Liver (tissue), 8 donors: ENCODE measurements at regions not wholly inside any gene's neighbourhood (a gene's known extent, or its start where the extent isn't known, plus 50 kb on each side); places are given as distances from the start of the nearest gene placed in this dataset.

ENCODE experiments used
- DNase-seq: peaks from one replicate; pipeline ENCODE4 v3.0.0-alpha.2; 2017; ENCODE audit warnings: low spot score
- H3K27ac ChIP-seq, 2 donors: one replicate each; pipeline ENCODE4 v1.7.0; 2013; ENCODE audit warnings: inconsistent platforms in 2 of 2, low read length in 2 of 2, control low read depth in 1 of 2, low read depth in 1 of 2, mild to moderate bottlenecking in 1 of 2
- H3K27me3 ChIP-seq, 4 donors: one replicate each; pipeline versions ENCODE4 v1.6.1 to v1.7.0; 2013; ENCODE audit warnings: low read length in 3 of 4, inconsistent platforms in 1 of 4, mild to moderate bottlenecking in 1 of 4, moderate library complexity in 1 of 4; ENCODE audit not compliant: control insufficient read depth in 4 of 4, insufficient read depth in 4 of 4
- H3K36me3 ChIP-seq, 4 donors: one replicate each; pipeline versions ENCODE4 v1.6.1 to v1.7.0; 2013; ENCODE audit warnings: low read length in 3 of 4, mild to moderate bottlenecking in 3 of 4, low read depth in 1 of 4, moderate library complexity in 1 of 4; ENCODE audit not compliant: control insufficient read depth in 4 of 4, insufficient read depth in 3 of 4
- H3K4me1 ChIP-seq, 4 donors: one replicate each; pipeline versions ENCODE4 v1.6.1 to v1.7.0; 2013; ENCODE audit warnings: low read length in 3 of 4, mild to moderate bottlenecking in 3 of 4, moderate library complexity in 1 of 4; ENCODE audit not compliant: control insufficient read depth in 4 of 4, insufficient read depth in 4 of 4
- H3K4me3 ChIP-seq, 3 donors: one replicate each; pipeline versions ENCODE4 v1.6.1 to v1.7.0; 2013; ENCODE audit warnings: low read length in 3 of 3, control low read depth in 1 of 3, low read depth in 1 of 3, mild to moderate bottlenecking in 1 of 3
- H3K9ac ChIP-seq, 2 donors: one replicate each; pipeline ENCODE4 v1.7.0; 2013; ENCODE audit warnings: low read length in 2 of 2, mild to moderate bottlenecking in 2 of 2, moderate library complexity in 2 of 2, control low read depth in 1 of 2, low read depth in 1 of 2
- H3K9me3 ChIP-seq, 4 donors: one replicate each; pipeline versions ENCODE4 v1.6.1 to v1.7.0; 2013; ENCODE audit warnings: low read length in 3 of 4; ENCODE audit not compliant: control insufficient read depth in 4 of 4
- ATF3 ChIP-seq: IDR thresholded peaks from 2 replicates; pipeline ENCODE4 v1.6.1; 2016; ENCODE audit warnings: antibody characterized with exemption
- CTCF ChIP-seq: fragments of 150-350 bp; IDR thresholded peaks from 2 replicates; pipeline ENCODE4 v1.5.1; 2017; ENCODE audit warnings: improper control_type of control experiment, low read depth, low read length; ENCODE audit not compliant: missing input control
- EGR1 ChIP-seq, 2 donors: IDR thresholded peaks; 2 replicates each; pipeline ENCODE4 v1.6.1; 2016 to 2018; ENCODE audit warnings: antibody characterized with exemption in 2 of 2, low read depth in 2 of 2
- FOXA2 ChIP-seq: IDR thresholded peaks from 2 replicates; pipeline ENCODE4 v1.6.1; 2016; ENCODE audit warnings: antibody characterized with exemption
- GABPA ChIP-seq, 2 donors: IDR thresholded peaks in 1 of 2; conservative IDR thresholded peaks in 1 of 2; 2 replicates each; pipeline ENCODE4 v1.6.1; 2016; ENCODE audit warnings: antibody characterized with exemption in 2 of 2, mild to moderate bottlenecking in 1 of 2, moderate library complexity in 1 of 2
- HNF4A ChIP-seq, 2 donors: conservative IDR thresholded peaks; 2 replicates each; pipeline ENCODE4 v1.6.1; 2016; ENCODE audit warnings: antibody characterized with exemption in 2 of 2, mild to moderate bottlenecking in 2 of 2
- JUND ChIP-seq, 2 donors: IDR thresholded peaks; 2 replicates each; pipeline ENCODE4 v1.6.1; 2016; ENCODE audit warnings: antibody characterized with exemption in 2 of 2
- MAX ChIP-seq: IDR thresholded peaks from 2 replicates; pipeline ENCODE4 v1.6.1; 2016; ENCODE audit warnings: antibody characterized with exemption
- NR2F2 ChIP-seq: IDR thresholded peaks from 2 replicates; pipeline ENCODE4 v1.6.1; 2016; ENCODE audit warnings: antibody characterized with exemption
- TAF1 ChIP-seq: conservative IDR thresholded peaks from 2 replicates; pipeline ENCODE4 v1.6.1; 2016; ENCODE audit warnings: antibody characterized with exemption, mild to moderate bottlenecking
- YY1 ChIP-seq: IDR thresholded peaks from 2 replicates; pipeline ENCODE4 v1.6.1; 2016; ENCODE audit warnings: antibody characterized with exemption, mild to moderate bottlenecking
- ZBTB33 ChIP-seq: IDR thresholded peaks from 2 replicates; pipeline ENCODE4 v1.6.1; 2016; ENCODE audit warnings: antibody characterized with exemption
- WGBS: extraction: QIAGEN DNeasy Blood & Tissue Kit; methylation state at CpG from one replicate; pipeline ENCODE4 v1.1.7; 2013; 5-methylcytosine and 5-hydroxymethylcytosine counted together
- donor health status: healthy.
- donor health status: healthy.
- donor health status: healthy.
- donor health status: healthy.
- donor health status: healthy.

- WGBS, result 81% methylated on average over 1 of the region's 1 CpG
- no peak overlapping the region for H3K4me3 ChIP-seq
- H3K9ac ChIP-seq, result no peak overlapping the region
- no peaks in the 10 kb centered on the region for H3K9me3 ChIP-seq
- no peaks in the 10 kb centered on the region for H3K36me3 ChIP-seq
- no peaks in the 10 kb centered on the region for H3K27me3 ChIP-seq
- no peaks in the 10 kb centered on the region for H3K4me1 ChIP-seq
- H3K27ac ChIP-seq, result no peak overlapping the region
- no peak for DNase-seq
- no peak for TF ChIP-seq GABPA (IDR thresholded peaks at IDR 0.05 in 1 of 2, conservative IDR thresholded peaks at IDR 0.05 in 1 of 2)
- TF ChIP-seq EGR1 (IDR thresholded peaks at IDR 0.05; ENCODE audit: low read depth in 2 of 2), result no peak
- no peak for TF ChIP-seq MAX
These were observed 553.7 kb downstream of the CD83 start for GRCh38 chr6:14671261-14671681.

- no peak for TF ChIP-seq FOXA2
- TF ChIP-seq ZBTB33, result no peak
- no peak for TF ChIP-seq JUND (IDR thresholded peaks at IDR 0.05)
- no peaks in the 10 kb centered on the region for H3K4me1 ChIP-seq
- no peaks in the 10 kb centered on the region for H3K27me3 ChIP-seq
These were observed 554.4 kb downstream of the CD83 start for GRCh38 chr6:14671937-14672336.

GRCh38 chr6:14673201-14673600 is 555.6 kb downstream of the CD83 start:
- Histone ChIP-seq H3K36me3 (no peaks in the 10 kb centered on the region), H3K9ac (no peak overlapping the region), H3K4me1 (no peaks in the 10 kb centered on the region), H3K27me3 (no peaks in the 10 kb centered on the region), H3K9me3 (no peaks in the 10 kb centered on the region), H3K27ac (no peak overlapping the region), H3K4me3 (no peak overlapping the region)
- WGBS, result 86% methylated on average over 2 of the region's 2 CpGs
- TF ChIP-seq TAF1, result no peak
- no peak for TF ChIP-seq CTCF
- TF ChIP-seq FOXA2, result no peak
- no peak for TF ChIP-seq ZBTB33
- no peak for TF ChIP-seq HNF4A (conservative IDR thresholded peaks at IDR 0.05)
- TF ChIP-seq EGR1 (IDR thresholded peaks at IDR 0.05; ENCODE audit: low read depth in 2 of 2), result no peak
- TF ChIP-seq GABPA (IDR thresholded peaks at IDR 0.05 in 1 of 2, conservative IDR thresholded peaks at IDR 0.05 in 1 of 2), result no peak
- no peak for TF ChIP-seq YY1
- no peak for TF ChIP-seq JUND (IDR thresholded peaks at IDR 0.05)
- no peak for TF ChIP-seq NR2F2
- no peak for TF ChIP-seq ATF3
- no peak for DNase-seq

More at GRCh38 chr6:14671937-14672336, 554.4 kb downstream of the CD83 start:
- Histone ChIP-seq H3K9ac (no peak overlapping the region), H3K27ac (no peak overlapping the region), H3K4me3 (no peak overlapping the region), H3K36me3 (no peaks in the 10 kb centered on the region), H3K9me3 (no peaks in the 10 kb centered on the region)
- no peak for DNase-seq
- 94% methylated on average over 1 of the region's 1 CpG for WGBS
